ENCODE measurements at regions not wholly inside any gene's neighbourhood (a gene's known extent, or its start where the extent isn't known, plus 50 kb on each side); places are given as distances from the start of the nearest gene placed in this dataset.

DNA sequence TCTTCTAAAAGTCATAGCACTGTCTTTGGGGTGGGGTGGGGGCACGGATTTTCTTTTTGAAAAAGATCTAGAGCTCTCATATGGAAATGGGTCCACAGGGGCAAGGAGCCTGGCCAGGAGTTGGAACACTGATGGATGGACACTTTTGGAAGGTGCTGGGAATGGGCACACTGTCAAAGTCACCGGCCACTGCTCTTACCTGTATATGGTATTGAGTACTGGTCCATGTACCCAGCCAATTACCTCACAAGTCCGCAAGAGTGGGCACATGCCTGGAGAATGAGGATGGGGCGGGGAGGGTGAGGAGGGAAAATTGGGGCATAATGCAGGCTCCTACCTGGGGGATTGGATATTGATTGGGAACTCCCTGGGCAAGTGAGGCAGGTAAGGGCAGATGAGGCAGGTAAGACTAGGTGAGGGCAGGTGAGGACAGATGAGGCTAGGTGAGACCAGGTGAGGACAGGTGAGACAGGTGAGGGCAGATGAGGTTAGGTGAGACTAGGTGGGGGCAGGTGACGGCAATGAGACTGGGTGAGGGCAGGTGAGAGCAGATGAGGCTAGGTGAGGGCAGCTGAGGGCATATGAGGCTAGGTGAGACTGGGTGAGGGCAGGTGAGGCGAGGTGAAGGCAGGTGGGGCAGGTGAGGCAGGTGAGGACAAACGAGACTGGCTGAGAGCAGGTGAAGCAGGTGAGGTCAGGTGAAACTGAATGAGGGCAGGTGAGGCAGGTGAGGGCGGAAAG is 167.9 kb downstream of the NRN1 start:
- no peak for TF ChIP-seq POLR2A (IDR thresholded peaks at IDR 0.05)
- TF ChIP-seq, protein P1, sequence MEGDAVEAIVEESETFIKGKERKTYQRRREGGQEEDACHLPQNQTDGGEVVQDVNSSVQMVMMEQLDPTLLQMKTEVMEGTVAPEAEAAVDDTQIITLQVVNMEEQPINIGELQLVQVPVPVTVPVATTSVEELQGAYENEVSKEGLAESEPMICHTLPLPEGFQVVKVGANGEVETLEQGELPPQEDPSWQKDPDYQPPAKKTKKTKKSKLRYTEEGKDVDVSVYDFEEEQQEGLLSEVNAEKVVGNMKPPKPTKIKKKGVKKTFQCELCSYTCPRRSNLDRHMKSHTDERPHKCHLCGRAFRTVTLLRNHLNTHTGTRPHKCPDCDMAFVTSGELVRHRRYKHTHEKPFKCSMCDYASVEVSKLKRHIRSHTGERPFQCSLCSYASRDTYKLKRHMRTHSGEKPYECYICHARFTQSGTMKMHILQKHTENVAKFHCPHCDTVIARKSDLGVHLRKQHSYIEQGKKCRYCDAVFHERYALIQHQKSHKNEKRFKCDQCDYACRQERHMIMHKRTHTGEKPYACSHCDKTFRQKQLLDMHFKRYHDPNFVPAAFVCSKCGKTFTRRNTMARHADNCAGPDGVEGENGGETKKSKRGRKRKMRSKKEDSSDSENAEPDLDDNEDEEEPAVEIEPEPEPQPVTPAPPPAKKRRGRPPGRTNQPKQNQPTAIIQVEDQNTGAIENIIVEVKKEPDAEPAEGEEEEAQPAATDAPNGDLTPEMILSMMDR (IDR thresholded peaks at IDR 0.05) = no peak
- TF ChIP-seq POLR2AphosphoS5 (IDR thresholded peaks at IDR 0.05) = no peak
